Ovary (tissue), 7 donors: ENCODE measurements at regions not wholly inside any gene's neighbourhood (a gene's known extent, or its start where the extent isn't known, plus 50 kb on each side); places are given as distances from the start of the nearest gene placed in this dataset.

ENCODE experiments used
- DNase-seq, 5 donors: peaks; one replicate each; pipeline ENCODE4 v3.0.0-alpha.2; 2019 to 2020
- H3K27ac ChIP-seq, 2 donors: fragments of 200-600 bp; one replicate each; pipeline versions ENCODE4 v1.5.1 to v1.8.0; 2019 to 2022
- H3K27me3 ChIP-seq: fragments of 200-600 bp; one replicate; pipeline ENCODE4 v1.8.0; 2022
- H3K36me3 ChIP-seq: fragments of 200-600 bp; sonication (generic); one replicate; pipeline ENCODE4 v1.5.1; 2019
- H3K4me1 ChIP-seq: one replicate; pipeline ENCODE4 v1.8.1; 2013; ENCODE audit warnings: mild to moderate bottlenecking, moderate library complexity; ENCODE audit not compliant: insufficient read depth
- H3K4me3 ChIP-seq: fragments of 200-600 bp; sonication (generic); one replicate; pipeline ENCODE4 v1.5.1; 2017
- H3K9me3 ChIP-seq, 2 donors: fragments of 200-600 bp in 1 of 2; sonication (generic) in 1 of 2; one replicate each; pipeline versions ENCODE4 v1.5.1 to v1.8.1; 2013 to 2019; ENCODE audit warnings: mild to moderate bottlenecking in 1 of 2, moderate library complexity in 1 of 2
- EP300 ChIP-seq: sonication (generic); formaldehyde crosslinking; IDR thresholded peaks from one replicate; pipeline ENCODE4 v1.6.1; 2017; ENCODE audit warnings: antibody characterized with exemption
- POLR2A ChIP-seq: fragments of 450-650 bp; IDR thresholded peaks from one replicate; pipeline ENCODE4 v1.6.1; 2017; ENCODE audit warnings: antibody characterized with exemption, mild to moderate bottlenecking, moderate library complexity
- WGBS, 3 donors: extraction: QIAGEN DNeasy Blood & Tissue Kit in 1 of 3; methylation state at CpG; one replicate each; pipeline versions ENCODE4 v1.1.5 to v1.1.7; 2013 to 2017; 5-methylcytosine and 5-hydroxymethylcytosine counted together
- intact Hi-C, 4 donors: fragments of 100-400 bp; cut with DNase I; formaldehyde crosslinking; loops; one replicate each; pipeline versions ENCODE4 v1.11.0 to v1.15.1; 2022 to 2023
- TF ChIP-seq, protein P1 (sequence below), 3 donors: fragments of 450-650 bp in 2 of 3; fragments of 200-600 bp in 1 of 3; IDR thresholded peaks; one replicate each; pipeline versions ENCODE4 v1.5.1 to v1.8.0; 2016 to 2022; ENCODE audit warnings: antibody characterized with exemption in 3 of 3, mild to moderate bottlenecking in 1 of 3
- donor health status: DM: no; HTN: no; CAD: no; lungs with moderate emphysema.
- donor health status: DM: no; HTN: no; CAD: no.
- donor health status: Bipolar disorder and iron deficiency.
- donor health status: DM: no; HTN: no; CAD: no.
- donor health status: DM: yes; HTN: yes; CAD: no.

DNA sequence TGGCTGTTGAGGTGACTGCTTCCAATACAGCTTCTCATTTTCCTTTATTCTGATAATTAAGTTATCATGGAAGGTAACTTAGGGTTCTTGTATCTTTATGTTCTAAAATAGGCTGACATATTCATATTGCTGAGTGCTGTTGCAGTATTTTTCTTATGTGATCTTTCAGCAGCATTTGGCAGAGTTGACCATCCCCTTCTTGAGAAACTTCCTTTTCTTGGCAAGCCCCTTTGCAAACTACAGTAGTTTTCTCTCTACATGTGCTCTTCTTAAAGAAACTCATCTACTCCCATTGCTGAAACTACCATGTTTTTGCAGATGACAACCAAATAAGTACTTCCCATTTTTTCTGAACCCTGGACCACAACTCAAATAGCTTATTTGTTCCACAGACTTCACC, 476.5 kb upstream of the TRIB2 start:
- H3K27ac ChIP-seq, result no peak overlapping the region
- intact Hi-C loops, result no loop called here
- DNase-seq, result no peak
- H3K9me3 ChIP-seq, result no peaks in the 10 kb centered on the region
- TF ChIP-seq EP300 (no peak), POLR2A (no peak)
- TF ChIP-seq, protein P1, sequence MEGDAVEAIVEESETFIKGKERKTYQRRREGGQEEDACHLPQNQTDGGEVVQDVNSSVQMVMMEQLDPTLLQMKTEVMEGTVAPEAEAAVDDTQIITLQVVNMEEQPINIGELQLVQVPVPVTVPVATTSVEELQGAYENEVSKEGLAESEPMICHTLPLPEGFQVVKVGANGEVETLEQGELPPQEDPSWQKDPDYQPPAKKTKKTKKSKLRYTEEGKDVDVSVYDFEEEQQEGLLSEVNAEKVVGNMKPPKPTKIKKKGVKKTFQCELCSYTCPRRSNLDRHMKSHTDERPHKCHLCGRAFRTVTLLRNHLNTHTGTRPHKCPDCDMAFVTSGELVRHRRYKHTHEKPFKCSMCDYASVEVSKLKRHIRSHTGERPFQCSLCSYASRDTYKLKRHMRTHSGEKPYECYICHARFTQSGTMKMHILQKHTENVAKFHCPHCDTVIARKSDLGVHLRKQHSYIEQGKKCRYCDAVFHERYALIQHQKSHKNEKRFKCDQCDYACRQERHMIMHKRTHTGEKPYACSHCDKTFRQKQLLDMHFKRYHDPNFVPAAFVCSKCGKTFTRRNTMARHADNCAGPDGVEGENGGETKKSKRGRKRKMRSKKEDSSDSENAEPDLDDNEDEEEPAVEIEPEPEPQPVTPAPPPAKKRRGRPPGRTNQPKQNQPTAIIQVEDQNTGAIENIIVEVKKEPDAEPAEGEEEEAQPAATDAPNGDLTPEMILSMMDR (IDR thresholded peaks at IDR 0.05), result no peak
- H3K4me3 ChIP-seq, result no peak overlapping the region
- H3K4me1 ChIP-seq, result peaks cover 2% of the 10 kb centered on the region
- H3K27me3 ChIP-seq, result no peaks in the 10 kb centered on the region
- H3K36me3 ChIP-seq, result no peaks in the 10 kb centered on the region

DNA sequence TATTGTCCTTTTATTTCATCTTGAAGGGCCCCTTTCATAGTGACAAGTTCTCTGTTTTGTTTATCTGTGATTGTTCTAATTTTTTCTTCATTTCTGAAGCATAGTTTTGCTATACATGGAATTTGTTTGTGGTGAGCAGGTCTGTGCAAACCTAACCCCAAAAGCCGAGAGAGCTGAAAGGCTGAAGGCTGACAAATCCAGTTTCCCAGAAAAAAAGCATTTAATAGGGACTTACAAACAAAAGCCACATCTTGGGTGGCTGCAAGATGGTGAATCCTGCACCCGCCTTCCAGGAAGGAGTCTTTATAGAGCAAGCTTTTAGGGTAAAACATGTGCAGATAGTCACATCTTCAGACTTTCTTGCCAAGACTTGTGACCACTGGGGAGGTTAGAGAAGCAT, 473.4 kb upstream of the TRIB2 start:
- Histone ChIP-seq H3K9me3 (no peaks in the 10 kb centered on the region), H3K27me3 (no peaks in the 10 kb centered on the region), H3K36me3 (no peaks in the 10 kb centered on the region), H3K4me3 (no peak overlapping the region), H3K27ac (no peak overlapping the region), H3K4me1 (no peaks in the 10 kb centered on the region)
- no peak for TF ChIP-seq POLR2A
- TF ChIP-seq, protein P1 (IDR thresholded peaks at IDR 0.05), result no peak
- no peak for TF ChIP-seq EP300
- DNase-seq, result no peak
- intact Hi-C loops, result no loop called here
- WGBS, 3 donors, result 93 to 100% (median 95%) methylated on average over 2 of the region's 2 CpGs

DNA sequence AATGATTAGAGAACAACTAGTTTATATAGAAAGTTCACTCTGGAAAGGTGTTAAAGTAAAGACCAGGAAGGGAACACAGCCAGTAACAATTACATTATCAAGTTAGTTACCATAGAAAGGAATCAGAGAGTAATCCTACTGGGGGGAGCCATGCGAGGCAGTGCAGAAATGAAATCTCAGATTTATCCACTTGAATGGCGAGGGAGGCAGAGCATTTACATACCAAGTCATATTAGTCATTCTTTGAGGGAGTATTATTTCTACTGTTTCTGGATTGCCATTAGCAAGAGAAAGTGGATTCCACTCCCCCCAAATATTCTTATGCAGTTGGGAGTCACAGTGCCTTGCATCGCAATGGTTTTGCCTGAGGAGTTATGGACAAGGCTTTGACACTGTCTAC, 472.7 kb upstream of the TRIB2 start:
- Histone ChIP-seq H3K4me3 (no peak overlapping the region), H3K9me3 (no peaks in the 10 kb centered on the region), H3K36me3 (no peaks in the 10 kb centered on the region), H3K27me3 (no peaks in the 10 kb centered on the region), H3K27ac (no peak overlapping the region), H3K4me1 (no peaks in the 10 kb centered on the region)
- intact Hi-C loops, result no loop called here
- DNase-seq, result no peak
- no peak for TF ChIP-seq EP300
- no peak for TF ChIP-seq POLR2A
- TF ChIP-seq, protein P1 (IDR thresholded peaks at IDR 0.05), result no peak
- WGBS, 3 donors, result 26 to 29% (median 27%) methylated on average over 3 of the region's 3 CpGs

DNA sequence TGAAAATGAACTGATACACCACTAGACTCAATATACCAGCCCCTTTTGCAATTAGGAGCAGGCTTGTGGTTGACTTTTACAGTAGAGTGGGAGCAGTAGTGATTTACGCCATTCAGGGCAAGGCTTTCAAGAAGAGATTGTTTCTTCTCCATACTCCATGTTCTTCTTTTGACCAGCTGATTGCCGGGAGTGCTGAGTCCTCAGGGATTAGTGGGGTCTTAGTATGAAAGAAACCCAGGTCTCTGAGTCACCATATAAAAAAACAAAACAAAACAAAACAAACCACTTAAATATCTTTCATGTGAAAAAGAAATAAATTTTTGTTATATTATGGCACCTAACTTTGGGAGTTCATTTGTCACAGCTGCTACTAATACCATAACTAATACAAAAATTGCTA, 465.6 kb upstream of the TRIB2 start:
- 76 to 81% (median 79%) methylated on average over 2 of the region's 2 CpGs for WGBS, 3 donors
- DNase-seq, result no peak
- no peak for TF ChIP-seq EP300
- TF ChIP-seq, protein P1 (IDR thresholded peaks at IDR 0.05), result no peak
- no peak for TF ChIP-seq POLR2A
- no peaks in the 10 kb centered on the region for H3K36me3 ChIP-seq
- H3K4me3 ChIP-seq, result no peak overlapping the region
- H3K27ac ChIP-seq, result no peak overlapping the region
- H3K4me1 ChIP-seq, result no peaks in the 10 kb centered on the region
- no peaks in the 10 kb centered on the region for H3K9me3 ChIP-seq
- intact Hi-C loops, result no loop called here
- no peaks in the 10 kb centered on the region for H3K27me3 ChIP-seq

DNA sequence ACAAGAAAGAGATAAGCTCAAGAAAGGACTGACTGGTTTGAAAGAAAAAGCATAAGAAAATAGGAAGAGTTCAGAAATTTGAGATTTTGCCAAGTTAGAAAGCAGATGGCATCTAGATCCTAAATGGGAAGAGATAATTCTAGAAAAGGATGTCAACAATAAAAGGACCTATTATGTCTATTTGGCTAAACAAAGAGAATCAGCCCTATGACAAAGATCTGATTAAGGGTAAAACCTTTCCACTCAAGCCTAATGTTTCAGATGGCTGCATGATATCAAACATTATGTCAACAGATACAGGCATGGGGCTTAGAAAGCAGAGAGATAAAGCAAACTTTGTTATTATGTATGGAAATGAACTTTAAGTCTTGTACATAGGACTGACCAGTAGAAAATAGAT, 465.0 kb upstream of the TRIB2 start:
- no peaks in the 10 kb centered on the region for H3K9me3 ChIP-seq
- H3K4me1 ChIP-seq, result no peaks in the 10 kb centered on the region
- intact Hi-C loops, result no loop called here
- no peak overlapping the region for H3K4me3 ChIP-seq
- no peaks in the 10 kb centered on the region for H3K27me3 ChIP-seq
- no peak overlapping the region for H3K27ac ChIP-seq
- no peak for TF ChIP-seq POLR2A
- TF ChIP-seq, protein P1 (IDR thresholded peaks at IDR 0.05), result no peak
- no peak for TF ChIP-seq EP300
- no peaks in the 10 kb centered on the region for H3K36me3 ChIP-seq
- no peak for DNase-seq
